Heart left ventricle (tissue), 13 donors: ENCODE measurements at regions not wholly inside any gene's neighbourhood (a gene's known extent, or its start where the extent isn't known, plus 50 kb on each side); places are given as distances from the start of the nearest gene placed in this dataset.

ENCODE experiments used
- CTCF ChIP-seq, 12 donors: fragments of 200-600 bp; sonication (generic) in 4 of 12; IDR thresholded peaks; one replicate each; pipeline versions ENCODE4 v1.5.0 to v1.8.0; 2018 to 2022; ENCODE audit warnings: antibody characterized with exemption in 12 of 12, mild to moderate bottlenecking in 5 of 12
- POLR2A ChIP-seq, 2 donors: fragments of 450-650 bp; IDR thresholded peaks; one replicate each; pipeline ENCODE4 v1.6.1; 2017; ENCODE audit warnings: antibody characterized with exemption in 2 of 2, mild to moderate bottlenecking in 2 of 2, moderate library complexity in 2 of 2
- donor health status: ischemic (EF 13 %, LVEDD 7.1; RV severe dilation, severe dysfunction).
- donor health status: DM: no; HTN: yes; CAD: no.
- donor health status: DM: no; HTN: no; CAD: no.
- donor health status: ischemic (EF 25% LVEDD 6.9; RV normal size, moderate dysfunction).
- donor health status: ischemic (EF 25% LVEDD 5.7; RV mildly dilated, moderate dysfunction).
- donor health status: ischemic (EF 35%, LVEDD 5.7; RV mildly dilated, moderate dysfunction).
- donor health status: nonischemic (EF 11% LVEDD 7.7; RV severe dilation, severe dysfunction).
- donor health status: DM: yes; HTN: yes; CAD: no.
- donor health status: PGD.
- donor health status: ischemic (EF 29% LVEDD 5.4; RV normal size, mild dysfunction).
- donor health status: nonischemic (EF 23%, LVEDD 6.1; RV moderate dilation, normal function).

GRCh38 chrX:104334971-104335370, 80.2 kb upstream of the ESX1 start:
- TF ChIP-seq POLR2A (IDR thresholded peaks at IDR 0.05) = no peak
- TF ChIP-seq CTCF (IDR thresholded peaks at IDR 0.05) = no peak
